GM21723 (cell line): ENCODE measurements at regions not wholly inside any gene's neighbourhood (a gene's known extent, or its start where the extent isn't known, plus 50 kb on each side); places are given as distances from the start of the nearest gene placed in this dataset.
"Not testable (repeated sequence)": the region's sequence is repeated elsewhere in the genome, so short reads cannot be mapped to it uniquely, and the experiment has no call there.

ENCODE experiments used
- ATAC-seq: cut with Tn5 transposase; IDR thresholded peaks from one replicate; pipeline ENCODE4 v1.9.1; 2021; ENCODE audit warnings: mild to moderate bottlenecking, moderate library complexity; ENCODE audit not compliant: unreplicated experiment

DNA sequence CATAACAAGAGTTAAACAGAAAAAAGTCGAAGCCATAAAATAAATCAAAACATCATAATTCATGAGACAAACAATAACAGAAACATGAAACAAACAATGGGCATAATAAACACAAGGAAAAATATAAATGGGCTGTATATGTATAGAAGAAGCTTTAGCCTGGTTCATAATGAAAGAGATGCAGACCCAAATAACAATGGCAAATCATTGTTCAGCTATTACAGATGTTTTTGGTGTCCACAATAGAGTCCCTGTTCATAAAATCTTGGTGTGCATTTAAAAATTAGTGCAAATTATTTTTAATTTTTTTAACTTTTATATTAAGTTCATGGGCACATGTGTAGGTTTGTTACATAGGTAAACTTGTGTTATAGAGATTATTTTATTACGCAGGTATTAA, 1185.9 kb upstream of the B3GALT2 start:
- ATAC-seq = no peak

DNA sequence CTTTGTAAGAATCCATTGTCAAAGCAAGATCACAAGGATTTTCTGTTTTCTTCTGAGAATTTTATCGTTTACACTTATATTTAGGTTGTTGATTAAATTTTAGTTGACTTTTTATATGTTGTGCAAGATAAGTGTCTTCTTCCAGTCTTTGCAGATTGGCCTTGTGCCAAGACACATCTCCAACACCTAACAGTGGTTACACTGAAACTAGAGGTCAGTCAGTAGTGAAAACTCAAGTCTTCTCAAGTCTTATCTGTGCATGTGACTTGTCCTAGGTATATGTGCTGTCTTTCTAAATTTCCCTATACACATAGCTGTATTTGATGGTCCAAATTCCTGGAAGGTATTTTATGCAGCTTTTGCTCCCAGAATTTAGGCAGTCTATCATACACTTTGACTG, 1183.2 kb upstream of the B3GALT2 start:
- ATAC-seq = no peak

DNA sequence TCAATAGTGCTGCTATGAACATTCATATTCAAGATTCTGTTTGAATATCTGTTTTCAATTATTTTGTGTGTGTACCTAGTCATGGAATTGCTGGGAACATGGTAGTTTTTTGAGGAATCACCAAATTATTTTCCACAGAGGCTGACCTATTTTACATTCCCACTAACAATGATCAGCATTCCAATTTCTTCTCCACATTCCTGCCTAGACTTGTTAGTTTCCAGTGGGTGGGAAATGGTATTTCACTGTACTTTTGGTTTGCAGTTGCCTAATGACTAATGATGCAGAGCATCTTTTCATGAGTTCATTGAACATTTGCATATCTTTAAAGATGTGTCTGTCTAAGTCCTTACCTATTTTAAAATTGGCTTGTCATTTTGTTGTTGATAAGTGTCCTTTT, 1182.6 kb upstream of the B3GALT2 start:
- ATAC-seq = no peak

DNA sequence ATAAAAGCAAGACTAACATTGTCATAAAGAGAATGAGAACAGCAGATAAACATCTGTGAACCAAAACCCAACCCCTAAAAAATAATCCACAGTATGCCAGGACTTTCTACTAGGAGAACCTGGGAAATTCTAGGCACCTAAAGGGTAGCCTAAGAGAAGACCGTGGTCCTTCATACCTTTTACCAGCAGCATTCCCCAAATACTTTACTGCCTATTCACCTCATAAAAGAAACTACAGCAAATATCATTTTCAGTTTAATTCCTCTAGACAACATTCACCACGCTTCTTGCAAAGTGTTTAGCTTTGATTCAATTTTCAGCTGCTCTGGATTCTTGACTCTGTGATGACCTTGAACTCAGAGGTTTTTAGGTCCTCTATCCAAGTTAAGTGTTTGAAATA, 1180.7 kb upstream of the B3GALT2 start:
- ATAC-seq = no peak

DNA sequence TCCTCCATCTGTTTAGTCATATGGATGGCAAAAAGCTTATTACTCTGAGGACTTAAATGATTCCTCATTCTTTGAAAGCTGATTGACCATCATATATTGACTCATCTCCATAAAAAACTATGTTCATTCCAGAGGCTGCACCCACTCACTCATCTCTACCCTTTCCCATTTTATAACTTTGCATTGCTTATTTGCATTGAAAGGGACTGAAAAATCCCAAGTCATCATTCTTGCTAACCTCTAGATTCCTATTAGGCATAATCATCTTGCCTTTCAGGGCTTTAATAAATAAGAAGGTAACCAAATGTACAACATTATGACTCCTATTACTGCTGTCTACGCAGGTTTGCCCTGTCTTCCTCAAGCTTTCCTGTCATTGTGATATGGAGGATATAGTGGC, 1180.3 kb upstream of the B3GALT2 start:
- ATAC-seq = no peak

DNA sequence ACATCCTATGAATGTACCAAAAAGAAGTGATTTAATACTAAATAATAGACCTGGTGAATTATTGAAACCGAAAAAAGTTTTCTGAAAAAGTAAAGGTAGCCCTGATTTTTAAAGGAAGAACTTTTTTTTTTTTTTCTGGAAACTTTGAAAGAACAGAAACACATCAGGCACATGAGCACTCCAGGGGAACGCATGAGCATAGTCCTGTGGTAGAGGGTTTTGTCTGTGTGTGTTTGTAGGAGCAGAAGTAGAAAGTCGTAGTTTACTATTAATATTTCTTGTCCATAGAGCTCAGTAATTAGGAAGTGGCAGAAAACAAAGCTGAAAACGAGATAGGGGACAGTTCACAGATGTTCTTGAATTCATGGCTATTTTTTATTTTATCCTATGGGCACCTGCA, 1175.9 kb upstream of the B3GALT2 start:
- no peak for ATAC-seq

DNA sequence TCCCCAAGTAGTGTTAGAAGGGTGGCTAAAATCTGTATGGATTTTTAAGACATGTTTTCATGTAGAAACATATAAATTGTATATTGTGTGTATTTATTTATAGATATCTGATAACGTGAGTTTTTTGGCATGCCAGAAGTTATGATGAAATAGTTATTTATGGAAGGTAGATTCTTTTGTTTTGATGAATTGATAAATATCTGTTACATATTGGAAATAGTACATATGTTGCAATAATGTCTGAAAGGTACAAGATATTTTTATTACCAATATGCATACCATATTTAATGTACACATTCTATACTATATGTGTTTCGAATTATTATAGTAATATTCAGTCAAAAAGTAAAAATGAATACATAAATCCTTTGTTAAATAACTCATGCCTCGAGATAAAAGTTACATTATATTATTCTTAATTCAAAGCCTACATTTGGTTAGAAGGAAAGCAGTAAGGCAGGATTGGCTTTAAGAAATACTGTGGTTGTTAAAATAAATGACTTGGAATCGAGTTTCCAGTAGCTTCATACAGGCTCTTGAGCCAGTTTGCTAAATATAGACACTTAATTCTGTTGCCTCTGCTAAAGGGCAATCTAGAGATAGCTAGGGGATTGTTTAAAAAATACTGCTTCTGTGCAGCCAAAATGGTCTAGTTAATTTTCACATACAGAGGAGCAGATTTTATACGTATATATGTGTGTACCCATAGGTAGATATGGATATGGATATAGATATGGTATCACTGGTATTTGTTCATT, 1175.1 kb upstream of the B3GALT2 start:
- ATAC-seq = no peak

DNA sequence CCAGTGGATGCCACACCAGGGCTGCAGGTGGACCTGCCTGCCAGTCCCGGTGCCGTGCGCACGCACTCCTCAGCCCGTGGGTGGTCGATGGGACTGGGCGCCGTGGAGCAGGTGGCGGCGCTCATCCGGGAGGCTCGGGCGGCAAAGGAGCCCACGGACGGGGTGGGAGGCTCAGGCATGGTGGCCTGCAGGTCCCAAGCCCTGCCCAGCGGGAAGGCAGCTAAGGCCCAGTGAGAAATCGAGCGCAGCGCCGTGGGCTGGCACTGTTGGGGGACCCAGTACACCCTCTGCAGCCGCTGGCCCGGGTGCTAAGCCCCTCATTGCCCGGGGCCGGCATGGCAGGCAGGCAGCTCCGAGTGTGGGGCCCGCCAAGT, 1171.8 kb upstream of the B3GALT2 start:
- ATAC-seq = no peak

DNA sequence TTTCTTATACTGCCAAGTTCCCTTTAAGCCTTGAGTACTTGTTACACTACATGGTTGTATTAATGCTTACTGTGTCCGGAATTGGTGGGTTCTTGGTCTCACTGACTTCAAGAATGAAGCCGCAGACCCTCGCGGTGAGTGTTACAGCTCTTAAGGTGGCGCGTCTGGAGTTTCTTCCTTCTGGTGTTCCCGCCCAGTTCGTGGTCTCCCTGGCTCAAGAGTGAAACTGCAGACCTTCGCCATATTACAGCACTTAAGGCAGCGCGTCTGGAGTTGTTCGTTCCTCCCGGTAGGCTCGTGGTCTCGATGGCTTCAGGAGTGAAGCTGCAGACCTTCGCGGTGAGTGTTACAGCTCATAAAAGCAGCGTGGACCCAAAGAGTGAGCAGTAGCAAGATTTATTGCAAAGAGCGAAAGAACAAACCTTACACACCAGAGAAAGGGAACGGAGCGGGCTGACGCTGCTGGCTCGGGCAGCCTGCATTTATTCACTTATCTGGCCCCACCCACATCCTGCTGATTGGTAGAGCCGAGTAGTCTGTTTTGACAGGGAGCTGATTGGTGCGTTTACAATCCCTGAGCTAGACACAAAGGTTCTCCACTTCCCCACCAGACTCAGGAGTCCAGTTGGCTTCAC, 1171.3 kb upstream of the B3GALT2 start:
- ATAC-seq = not testable (repeated sequence)

DNA sequence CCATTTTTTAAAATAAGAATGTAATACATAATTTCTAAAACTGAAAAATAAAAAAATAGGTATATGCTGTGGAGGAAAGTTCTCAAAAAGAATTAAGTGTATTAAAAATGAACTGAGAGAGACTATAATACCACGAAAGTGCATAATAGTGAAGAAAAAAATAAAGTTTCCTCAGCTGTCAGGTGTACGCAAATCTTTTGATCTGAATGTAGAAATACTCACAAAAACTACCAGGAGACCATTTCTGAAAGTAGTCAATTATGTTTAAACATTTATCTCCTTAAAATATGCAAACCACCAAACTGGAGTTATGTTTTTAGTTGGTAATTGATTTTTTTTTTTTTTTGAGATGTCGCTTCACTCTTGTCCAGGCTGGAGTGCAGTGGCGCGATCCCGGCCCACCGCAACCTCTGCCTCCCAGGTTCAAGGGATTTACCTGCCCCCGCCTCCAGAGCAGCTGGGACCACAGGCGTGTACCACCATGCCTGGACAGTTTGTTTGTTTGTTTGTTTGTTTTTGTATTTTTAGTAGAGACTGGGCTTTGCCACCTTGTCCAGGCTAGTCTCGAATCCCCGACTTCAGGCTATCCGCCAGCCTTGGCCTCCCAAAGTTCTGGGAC, 1169.2 kb upstream of the B3GALT2 start:
- ATAC-seq = no peak

DNA sequence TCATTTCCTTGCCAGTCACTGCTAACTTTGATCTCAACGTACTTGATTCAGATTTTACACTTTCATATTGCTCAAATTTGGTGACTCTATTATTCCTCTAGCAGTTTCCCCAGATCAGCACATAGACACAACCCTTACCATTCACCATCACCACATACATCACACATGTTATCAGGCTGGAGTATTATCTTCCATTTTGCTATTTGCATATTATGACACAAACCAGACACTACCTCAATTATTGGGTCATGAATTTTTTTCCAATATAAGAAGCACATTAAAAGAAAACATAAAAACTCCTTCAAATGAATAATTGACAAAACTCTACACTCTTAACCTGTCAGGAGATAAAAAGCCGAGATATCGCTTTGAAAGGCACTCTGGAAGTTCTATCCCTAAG, 1166.7 kb upstream of the B3GALT2 start:
- ATAC-seq = no peak

DNA sequence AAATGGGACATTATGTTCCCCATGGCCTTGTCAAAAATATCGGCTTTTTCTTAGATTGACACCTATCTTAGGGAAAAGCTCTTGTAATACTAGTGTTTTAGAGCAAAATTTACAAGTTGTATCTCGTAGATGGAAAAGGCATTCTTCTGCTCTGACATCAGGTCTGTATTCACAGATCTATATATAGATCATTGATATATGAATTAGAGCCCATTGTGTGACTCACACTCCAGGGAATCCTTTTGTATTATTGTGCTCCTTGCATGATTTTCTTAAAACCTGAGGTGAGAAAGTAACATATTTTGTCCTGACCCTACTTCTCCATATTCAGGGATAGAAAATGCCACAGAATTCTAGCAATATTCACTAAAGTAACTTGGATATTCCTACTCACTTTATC, 1160.8 kb upstream of the B3GALT2 start:
- no peak for ATAC-seq

DNA sequence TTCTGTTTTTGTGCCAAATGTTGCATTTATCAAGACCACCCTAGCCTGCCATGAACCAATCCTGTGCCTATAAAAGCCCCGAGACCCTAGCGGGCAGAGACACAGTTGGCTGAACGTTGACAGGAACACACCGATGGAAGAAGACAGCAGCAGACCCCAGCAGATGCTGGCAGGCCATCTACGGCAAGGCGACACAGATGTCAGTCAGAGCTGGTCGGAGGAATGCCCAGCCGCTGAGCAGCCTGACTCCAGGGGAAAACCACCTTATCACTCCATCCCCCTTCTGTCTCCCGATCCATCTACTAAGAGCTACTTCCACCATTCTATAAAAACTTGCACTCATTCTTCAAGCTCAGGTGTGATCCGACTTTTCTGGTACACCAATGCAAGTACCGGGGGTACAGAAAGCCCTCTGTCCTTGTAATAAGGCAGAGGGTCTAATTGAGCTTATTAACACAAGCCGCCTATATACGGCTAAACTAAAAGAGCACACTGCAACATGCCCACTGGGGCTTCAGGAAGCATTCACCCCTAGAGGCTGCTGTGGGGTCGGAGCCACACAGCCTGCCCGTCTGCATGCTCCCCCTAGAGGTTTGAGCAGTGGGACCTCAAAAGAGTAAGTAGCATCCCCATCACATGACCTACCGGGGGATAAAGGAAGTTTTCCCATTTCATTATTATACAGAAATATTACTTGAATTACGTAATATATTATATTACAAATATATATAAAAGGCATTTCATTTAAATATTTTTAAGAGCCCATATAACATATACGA, 1156.3 kb upstream of the B3GALT2 start:
- no peak for ATAC-seq

DNA sequence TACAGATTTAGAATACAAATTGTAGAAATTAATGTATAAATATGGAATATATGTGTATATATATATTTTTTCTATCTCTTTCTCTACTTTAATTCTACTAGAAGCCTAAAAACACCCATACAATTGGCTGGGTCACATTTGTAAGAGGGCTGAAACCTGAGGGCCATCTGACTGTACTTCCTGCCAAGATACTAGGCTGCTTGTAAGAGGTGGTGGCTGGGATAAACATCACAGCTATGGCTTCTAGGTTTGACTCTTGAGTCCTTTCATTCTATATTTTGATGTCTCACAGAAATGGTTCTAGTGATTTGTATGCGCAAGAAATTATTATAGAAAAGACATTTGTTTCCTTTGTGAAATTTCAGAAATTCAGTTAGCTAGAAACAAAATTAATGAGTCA, 1155.2 kb upstream of the B3GALT2 start:
- no peak for ATAC-seq

DNA sequence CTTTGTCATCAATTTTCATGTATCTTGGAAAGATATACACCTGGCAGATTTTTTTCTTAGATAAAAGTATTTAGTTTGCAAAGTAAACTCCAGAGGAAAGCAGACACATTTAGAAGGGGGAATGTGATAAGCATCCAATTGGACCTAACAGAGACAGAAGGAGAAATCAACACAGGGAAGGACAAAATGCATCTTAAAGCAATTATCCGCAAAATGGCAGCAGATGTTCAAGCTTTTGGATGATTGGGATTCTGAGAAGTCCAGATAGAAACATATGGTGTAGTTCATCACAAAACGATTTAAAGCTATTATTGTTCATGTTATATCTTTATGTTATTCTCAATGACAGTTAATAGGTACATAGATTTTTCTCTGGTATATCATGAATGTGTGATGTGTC, 1153.1 kb upstream of the B3GALT2 start:
- no peak for ATAC-seq

DNA sequence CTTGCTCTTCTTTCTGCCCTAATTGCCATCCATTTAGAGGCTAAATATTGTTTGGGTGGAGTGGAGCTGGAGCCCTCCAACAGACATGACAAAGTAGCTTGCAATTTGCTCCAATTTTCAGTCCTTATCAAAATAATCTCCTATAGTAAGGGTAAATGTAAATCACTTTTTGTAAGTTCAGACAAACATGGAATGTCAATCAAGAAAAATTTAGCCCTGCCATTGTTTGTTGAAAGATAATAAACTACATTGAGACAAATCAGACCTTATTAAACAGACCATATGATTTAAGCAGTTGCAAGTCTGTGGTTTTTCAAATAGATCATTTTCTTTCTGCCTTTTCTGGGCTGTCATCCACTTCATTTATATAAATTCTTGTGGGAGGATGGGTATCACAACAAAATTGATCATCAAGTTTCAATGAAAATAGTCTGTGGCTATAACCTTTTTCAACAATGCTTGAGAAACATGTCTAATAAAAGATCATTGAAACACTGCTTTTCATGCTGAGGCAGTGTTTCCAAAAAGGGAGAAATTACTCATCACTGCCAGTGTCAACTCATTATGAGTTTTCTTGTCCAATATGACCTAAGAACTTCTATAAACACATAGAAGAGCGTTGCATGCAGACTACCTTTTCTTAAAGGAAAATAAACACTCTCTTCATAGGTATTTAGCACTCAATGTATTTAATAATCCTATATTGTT, 1152.0 kb upstream of the B3GALT2 start:
- ATAC-seq = no peak

DNA sequence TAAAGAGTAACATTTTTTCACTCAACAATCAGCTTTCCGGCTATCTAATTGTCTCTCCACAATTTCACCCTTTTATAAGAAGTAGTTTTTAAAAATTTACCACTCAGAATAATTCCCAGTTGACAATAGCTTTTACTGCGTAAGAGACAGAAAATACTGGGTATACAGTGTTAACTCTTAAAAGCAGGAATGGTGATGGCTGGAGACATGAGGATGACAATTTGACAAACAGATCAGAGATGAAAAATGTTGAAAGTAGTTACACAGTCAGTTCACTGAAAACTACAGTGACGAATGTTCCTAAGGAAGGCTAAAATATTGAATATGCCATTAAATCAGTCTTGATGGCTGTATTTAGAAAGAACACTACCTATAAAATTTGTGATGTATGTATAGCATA, 1146.8 kb upstream of the B3GALT2 start:
- no peak for ATAC-seq

DNA sequence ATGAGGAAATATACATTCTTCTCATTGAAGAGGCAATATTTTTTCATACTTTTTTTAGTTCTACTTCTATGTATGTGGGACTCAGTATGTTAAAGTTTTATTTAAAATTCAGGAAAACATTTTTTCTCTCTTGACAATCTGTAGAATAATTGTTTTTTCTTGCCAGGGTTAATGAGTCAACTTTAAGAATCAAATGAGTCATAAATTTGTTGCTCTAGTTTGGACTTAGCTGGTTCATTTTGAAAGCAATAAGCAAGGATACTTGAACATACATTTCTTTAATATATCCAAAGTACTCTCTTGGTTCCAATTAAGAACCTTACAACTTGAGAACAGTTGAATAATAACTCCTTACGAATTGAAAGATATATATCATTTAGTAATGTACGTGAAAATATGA, 1145.3 kb upstream of the B3GALT2 start:
- no peak for ATAC-seq

DNA sequence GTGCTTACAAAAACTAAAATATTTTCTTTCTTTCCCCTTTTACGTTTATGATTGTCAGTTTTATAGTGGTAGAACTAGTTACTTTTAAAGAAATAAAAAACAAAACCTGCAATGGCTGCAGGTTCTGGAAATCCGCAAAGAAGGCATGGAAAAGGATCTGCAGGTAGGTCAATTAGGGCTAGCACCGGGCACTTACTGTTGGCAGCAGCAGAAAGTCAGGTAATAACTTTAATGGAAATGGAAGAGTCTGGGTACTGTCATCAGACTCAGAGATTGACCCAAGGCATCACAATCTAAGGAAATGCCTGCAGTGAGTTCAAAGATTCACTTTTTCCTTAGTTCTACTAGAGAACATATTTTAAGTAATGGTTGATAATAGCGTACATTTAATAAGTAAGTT, 1136.3 kb upstream of the B3GALT2 start:
- ATAC-seq = no peak

DNA sequence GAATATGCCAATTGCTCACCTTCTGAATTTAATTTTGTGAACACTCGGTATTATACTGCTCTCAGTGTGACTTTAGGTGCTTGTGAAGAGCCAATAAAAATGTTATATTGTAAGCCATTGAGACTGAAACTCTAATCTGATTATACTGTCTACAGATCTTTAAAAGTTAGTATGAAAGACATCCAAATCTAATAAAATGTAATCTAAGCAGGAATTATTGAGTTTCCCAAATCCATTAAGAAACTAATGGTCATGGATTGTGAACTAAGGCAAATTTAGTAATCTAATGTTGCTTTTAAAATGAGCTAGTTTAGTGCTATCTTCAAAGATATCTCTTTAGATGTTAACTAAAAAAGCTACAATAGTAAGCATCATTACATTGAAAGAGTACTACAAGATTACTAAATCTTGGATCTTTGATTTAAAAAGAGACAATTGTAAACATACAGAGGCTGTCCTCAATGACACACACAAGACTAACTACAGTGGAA, 1132.4 kb upstream of the B3GALT2 start:
- no peak for ATAC-seq

DNA sequence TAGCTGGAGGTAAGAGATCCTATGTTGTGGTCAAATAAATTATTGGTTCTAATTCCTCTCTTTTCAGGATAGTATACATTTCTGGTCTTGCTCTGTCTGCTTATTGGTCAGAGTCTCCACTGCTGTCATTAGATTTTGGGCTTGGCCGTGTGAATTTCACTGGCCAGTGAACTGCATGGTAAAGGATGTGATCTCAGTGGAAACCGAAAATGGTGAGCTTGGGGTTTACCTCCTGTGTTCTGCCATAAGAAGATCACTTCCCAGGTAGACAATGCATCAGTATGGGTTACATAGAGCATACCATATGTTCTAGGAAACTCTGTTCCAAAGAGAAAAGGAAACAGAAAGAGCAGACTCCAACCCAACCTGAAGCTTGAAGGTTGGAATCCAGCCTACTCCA, 1123.3 kb upstream of the B3GALT2 start:
- ATAC-seq = no peak
